NT2/D1 (cell line): ENCODE measurements at regions not wholly inside any gene's neighbourhood (a gene's known extent, or its start where the extent isn't known, plus 50 kb on each side); places are given as distances from the start of the nearest gene placed in this dataset.

Experiments used
- SUZ12 ChIP-seq: IDR thresholded peaks from 2 replicates; pipeline ENCODE4 v1.6.1; 2011; ENCODE audit not compliant: insufficient read length, insufficient read depth; ENCODE audit errors: extremely low read depth
- YY1 ChIP-seq: IDR thresholded peaks from 2 replicates; pipeline ENCODE4 v1.6.1; 2011; ENCODE audit not compliant: insufficient read length, insufficient read depth

- no peak for TF ChIP-seq SUZ12
- no peak for TF ChIP-seq YY1
Observed at GRCh38 chr3:21927261-21927660, 176.3 kb upstream of the ZNF385D start.
